ENCODE measurements at regions not wholly inside any gene's neighbourhood (a gene's known extent, or its start where the extent isn't known, plus 50 kb on each side); places are given as distances from the start of the nearest gene placed in this dataset.

GRCh38 chr1:10928654-10929053 is 83.8 kb upstream of the TARDBP start:
- Histone ChIP-seq H3K4me3 (ENCODE audit: low read length in 3 of 3) (no peak overlapping the region), H3K36me3 (ENCODE audit: control insufficient read depth in 2 of 3, insufficient read depth in 3 of 3, low read length in 3 of 3) (no peaks in the 10 kb centered on the region), H3K9ac (ENCODE audit: low read length in 3 of 3) (no peak overlapping the region), H3K27me3 (ENCODE audit: control insufficient read depth, insufficient read depth, low read length) (no peaks in the 10 kb centered on the region), H3K4me1 (ENCODE audit: control insufficient read depth in 2 of 3, insufficient read depth in 2 of 3, low read depth in 1 of 3, low read length in 3 of 3) (no peaks in the 10 kb centered on the region), H3K9me3 (ENCODE audit: control insufficient read depth in 2 of 3, insufficient read depth in 1 of 3, low read length in 3 of 3) (peaks cover 0 to 5% (median 2%) of the 10 kb centered on the region in 3 donors), H3K27ac (ENCODE audit: low read depth in 2 of 2, low read length in 2 of 2) (no peak overlapping the region)
- FAIRE-seq (no peak), DNase-seq (no peak)
- TF ChIP-seq CTCF (IDR thresholded peaks at IDR 0.05; ENCODE audit: borderline replicate concordance, extremely low read depth, insufficient read depth): no peak
- intact Hi-C loops (cut with DNase I): no loop called here

GRCh38 chr1:10932088-10932487 is 80.4 kb upstream of the TARDBP start:
- H3K4me1 ChIP-seq (ENCODE audit: control insufficient read depth in 2 of 3, insufficient read depth in 2 of 3, low read depth in 1 of 3, low read length in 3 of 3): no peaks in the 10 kb centered on the region
- H3K27me3 ChIP-seq (ENCODE audit: control insufficient read depth, insufficient read depth, low read length): no peaks in the 10 kb centered on the region
- TF ChIP-seq CTCF (IDR thresholded peaks at IDR 0.05; ENCODE audit: borderline replicate concordance, extremely low read depth, insufficient read depth): no peak
- FAIRE-seq (no peak), DNase-seq (no peak)
- intact Hi-C loops (cut with DNase I): no loop called here
- H3K9ac ChIP-seq (ENCODE audit: low read length in 3 of 3): no peak overlapping the region
- H3K4me3 ChIP-seq (ENCODE audit: low read length in 3 of 3): no peak overlapping the region
- H3K9me3 ChIP-seq (ENCODE audit: control insufficient read depth in 2 of 3, insufficient read depth in 1 of 3, low read length in 3 of 3): peaks cover 0 to 5% (median 2%) of the 10 kb centered on the region in 3 donors
- H3K36me3 ChIP-seq (ENCODE audit: control insufficient read depth in 2 of 3, insufficient read depth in 3 of 3, low read length in 3 of 3): no peaks in the 10 kb centered on the region
- no peak overlapping the region for H3K27ac ChIP-seq (ENCODE audit: low read depth in 2 of 2, low read length in 2 of 2)

GRCh38 chr1:10934150-10934818 is 78.2 kb upstream of the TARDBP start:
- DNase-seq: no peak
- H3K4me1 ChIP-seq (ENCODE audit: control insufficient read depth in 2 of 3, insufficient read depth in 2 of 3, low read depth in 1 of 3, low read length in 3 of 3): no peaks in the 10 kb centered on the region
- H3K9me3 ChIP-seq (ENCODE audit: control insufficient read depth in 2 of 3, insufficient read depth in 1 of 3, low read length in 3 of 3): no peaks in the 10 kb centered on the region
- H3K27ac ChIP-seq (ENCODE audit: low read depth in 2 of 2, low read length in 2 of 2): no peak overlapping the region
- no peaks in the 10 kb centered on the region for H3K27me3 ChIP-seq (ENCODE audit: control insufficient read depth, insufficient read depth, low read length)
- intact Hi-C loops (cut with DNase I): no loop called here
- no peak overlapping the region for H3K9ac ChIP-seq (ENCODE audit: low read length in 3 of 3)
- FAIRE-seq: no peak
- no peaks in the 10 kb centered on the region for H3K36me3 ChIP-seq (ENCODE audit: control insufficient read depth in 2 of 3, insufficient read depth in 3 of 3, low read length in 3 of 3)
- TF ChIP-seq CTCF (IDR thresholded peaks at IDR 0.05; ENCODE audit: borderline replicate concordance, extremely low read depth, insufficient read depth): no peak
- H3K4me3 ChIP-seq (ENCODE audit: low read length in 3 of 3): no peak overlapping the region

- TF ChIP-seq CTCF (IDR thresholded peaks at IDR 0.05; ENCODE audit: borderline replicate concordance, extremely low read depth, insufficient read depth): no peak
- FAIRE-seq (no peak), DNase-seq (no peak)
- intact Hi-C loops (cut with DNase I): no loop called here
- H3K9me3 ChIP-seq (ENCODE audit: control insufficient read depth in 2 of 3, insufficient read depth in 1 of 3, low read length in 3 of 3): no peaks in the 10 kb centered on the region
- H3K4me1 ChIP-seq (ENCODE audit: control insufficient read depth in 2 of 3, insufficient read depth in 2 of 3, low read depth in 1 of 3, low read length in 3 of 3): no peaks in the 10 kb centered on the region
- H3K9ac ChIP-seq (ENCODE audit: low read length in 3 of 3): no peak overlapping the region
- no peaks in the 10 kb centered on the region for H3K27me3 ChIP-seq (ENCODE audit: control insufficient read depth, insufficient read depth, low read length)
- no peaks in the 10 kb centered on the region for H3K36me3 ChIP-seq (ENCODE audit: control insufficient read depth in 2 of 3, insufficient read depth in 3 of 3, low read length in 3 of 3)
- H3K27ac ChIP-seq (ENCODE audit: low read depth in 2 of 2, low read length in 2 of 2): no peak overlapping the region
- no peak overlapping the region for H3K4me3 ChIP-seq (ENCODE audit: low read length in 3 of 3)
Observed at GRCh38 chr1:10935246-10935645, 77.2 kb upstream of the TARDBP start.
